Caco-2 (cell line): ENCODE measurements at regions not wholly inside any gene's neighbourhood (a gene's known extent, or its start where the extent isn't known, plus 50 kb on each side); places are given as distances from the start of the nearest gene placed in this dataset.

Experiments used
- BruUV-seq: library from RNA; stranded (reverse); fragments of 400-500 nt; replicated peaks from 2 replicates; lab custom pipeline; 2021; lab: Mats Ljungman, UMichigan
- CTCF ChIA-PET: fragments of 300-600 bp; sonication (Branson Sonifier 250); formaldehyde crosslinking; loops from one replicate; lab custom pipeline; 2022; ENCODE audit warnings: antibody characterized with exemption; lab: Charles Lee
- POLR2A ChIA-PET: fragments of 300-600 bp; sonication (Branson Sonifier 250); formaldehyde crosslinking; loops from one replicate; lab custom pipeline; 2022; ENCODE audit warnings: antibody characterized with exemption; lab: Charles Lee
- DNase-seq, 2 experiments: peaks; one replicate each; pipeline versions ENCODE4 v3.0.0 to v3.0.0-alpha.2; 2020 to 2022
- H3K27me3 ChIP-seq: replicated peaks from 2 replicates; pipeline ENCODE4 v1.6.0; 2011; ENCODE audit warnings: low read length; ENCODE audit not compliant: control insufficient read depth, insufficient read depth
- H3K36me3 ChIP-seq: 2 replicates; pipeline ENCODE4 v1.5.1; 2011; ENCODE audit warnings: low read length; ENCODE audit not compliant: control insufficient read depth, insufficient read depth
- H3K4me1 ChIP-seq: fragments of 250-450 bp; sonication (Bioruptor Pico); 2 replicates; pipeline ENCODE4 v1.5.1; 2020; ENCODE audit warnings: mild to moderate bottlenecking
- H3K4me3 ChIP-seq: 2 replicates; pipeline ENCODE4 v1.5.1; 2011; ENCODE audit warnings: low read depth, mild to moderate bottlenecking, control low read depth, low read length
- H3K9me3 ChIP-seq: fragments of 250-450 bp; sonication (Bioruptor Pico); 2 replicates; pipeline ENCODE4 v1.5.1; 2020; ENCODE audit warnings: mild to moderate bottlenecking, moderate library complexity
- H3K27ac Mint-ChIP-seq: one replicate; pipeline ENCODE4 v1.8.0; 2022; ENCODE audit warnings: mixed read lengths; ENCODE audit not compliant: unreplicated experiment
- H3K27me3 Mint-ChIP-seq: one replicate; pipeline ENCODE4 v1.8.0; 2022; ENCODE audit warnings: mixed read lengths; ENCODE audit not compliant: insufficient read depth, unreplicated experiment
- H3K36me3 Mint-ChIP-seq: one replicate; pipeline ENCODE4 v1.8.0; 2022; ENCODE audit warnings: mild to moderate bottlenecking, mixed read lengths; ENCODE audit not compliant: insufficient read depth, unreplicated experiment
- H3K4me1 Mint-ChIP-seq: one replicate; pipeline ENCODE4 v1.8.0; 2022; ENCODE audit warnings: low read depth, mixed read lengths; ENCODE audit not compliant: unreplicated experiment
- H3K4me3 Mint-ChIP-seq: one replicate; pipeline ENCODE4 v1.8.0; 2022; ENCODE audit warnings: mild to moderate bottlenecking, moderate library complexity, mixed read lengths; ENCODE audit not compliant: unreplicated experiment
- H3K9me3 Mint-ChIP-seq: one replicate; pipeline ENCODE4 v1.8.0; 2022; ENCODE audit warnings: mixed read lengths; ENCODE audit not compliant: unreplicated experiment
- CTCF ChIP-seq, 2 experiments: fragments of 200-600 bp in 1 of 2; IDR thresholded peaks; 1 replicate in 1 of 2; 2 replicates in 1 of 2; pipeline versions ENCODE4 v1.5.1 to v1.8.0; 2011 to 2022; ENCODE audit warnings: antibody characterized with exemption in 1 of 2, control low read depth in 1 of 2, inconsistent platforms in 1 of 2, low read depth in 1 of 2, low read length in 1 of 2, mild to moderate bottlenecking in 1 of 2, moderate library complexity in 1 of 2; ENCODE audit not compliant: insufficient read depth in 1 of 2, severe bottlenecking in 1 of 2, unreplicated experiment in 1 of 2
- intact Hi-C: fragments of 100-400 bp; cut with micrococcal nuclease; formaldehyde crosslinking; loops from one replicate; pipeline ENCODE4 v1.10.0; 2022; ENCODE audit not compliant: unreplicated experiment

- no TSS peak for BruUV-seq
- H3K4me1 Mint-ChIP-seq = no peaks in the 10 kb centered on the region
- POLR2A ChIA-PET = no interaction called here
- H3K9me3 ChIP-seq = no peaks in the 10 kb centered on the region
- intact Hi-C loops = no loop called here
- no peak overlapping the region for H3K27ac Mint-ChIP-seq
- H3K27me3 ChIP-seq = no peaks in the 10 kb centered on the region
- H3K36me3 Mint-ChIP-seq = no peaks in the 10 kb centered on the region
- H3K27me3 Mint-ChIP-seq = no peaks in the 10 kb centered on the region
- no peaks in the 10 kb centered on the region for H3K9me3 Mint-ChIP-seq
- CTCF ChIA-PET = no interaction called here
- no peak overlapping the region for H3K4me3 ChIP-seq
- H3K4me3 Mint-ChIP-seq = no peak overlapping the region
- no peaks in the 10 kb centered on the region for H3K36me3 ChIP-seq
- H3K4me1 ChIP-seq = no peaks in the 10 kb centered on the region
- no peak for TF ChIP-seq CTCF (IDR thresholded peaks at IDR 0.05; ENCODE audit: insufficient read depth in 1 of 2, low read depth in 1 of 2, low read length in 1 of 2, severe bottlenecking in 1 of 2, unreplicated experiment in 1 of 2)
- DNase-seq = no peak
These were observed 83.5 kb upstream of the TTC34 start for GRCh38 chr1:2885001-2885400.

GRCh38 chr1:2886631-2887030, 85.1 kb upstream of the TTC34 start:
- Mint-ChIP-seq H3K27ac (no peak overlapping the region), H3K27me3 (no peaks in the 10 kb centered on the region), H3K9me3 (no peaks in the 10 kb centered on the region), H3K36me3 (no peaks in the 10 kb centered on the region), H3K4me1 (no peaks in the 10 kb centered on the region), H3K4me3 (no peak overlapping the region)
- no peaks in the 10 kb centered on the region for H3K27me3 ChIP-seq
- H3K36me3 ChIP-seq = no peaks in the 10 kb centered on the region
- H3K9me3 ChIP-seq = no peaks in the 10 kb centered on the region
- TF ChIP-seq CTCF (IDR thresholded peaks at IDR 0.05; ENCODE audit: insufficient read depth in 1 of 2, low read depth in 1 of 2, low read length in 1 of 2, severe bottlenecking in 1 of 2, unreplicated experiment in 1 of 2) = no peak
- CTCF ChIA-PET = no interaction called here
- no peak overlapping the region for H3K4me3 ChIP-seq
- no peak for DNase-seq
- POLR2A ChIA-PET = no interaction called here
- H3K4me1 ChIP-seq = no peaks in the 10 kb centered on the region
- intact Hi-C loops = no loop called here
- no TSS peak for BruUV-seq

- no peaks in the 10 kb centered on the region for H3K4me1 ChIP-seq
- H3K36me3 ChIP-seq = no peaks in the 10 kb centered on the region
- H3K9me3 ChIP-seq = no peaks in the 10 kb centered on the region
- intact Hi-C loops = no loop called here
- H3K27me3 ChIP-seq = no peaks in the 10 kb centered on the region
- Mint-ChIP-seq H3K9me3 (no peaks in the 10 kb centered on the region), H3K4me1 (no peaks in the 10 kb centered on the region), H3K4me3 (no peak overlapping the region), H3K27me3 (no peaks in the 10 kb centered on the region), H3K36me3 (no peaks in the 10 kb centered on the region), H3K27ac (no peak overlapping the region)
- no TSS peak for BruUV-seq
- no peak overlapping the region for H3K4me3 ChIP-seq
- no peak for DNase-seq
- CTCF ChIA-PET = no interaction called here
- POLR2A ChIA-PET = no interaction called here
- TF ChIP-seq CTCF (IDR thresholded peaks at IDR 0.05; ENCODE audit: insufficient read depth in 1 of 2, low read depth in 1 of 2, low read length in 1 of 2, severe bottlenecking in 1 of 2, unreplicated experiment in 1 of 2) = no peak
These were observed 86.7 kb upstream of the TTC34 start for GRCh38 chr1:2887941-2888855.
